ENCODE measurements at regions not wholly inside any gene's neighbourhood (a gene's known extent, or its start where the extent isn't known, plus 50 kb on each side); places are given as distances from the start of the nearest gene placed in this dataset.
"Not testable (repeated sequence)": the region's sequence is repeated elsewhere in the genome, so short reads cannot be mapped to it uniquely, and the experiment has no call there.

GRCh38 chr7:136452949-136453348, 415.5 kb upstream of the CHRM2 start:
- Histone ChIP-seq H3K27ac (no peak overlapping the region), H3K4me1 (no peaks in the 10 kb centered on the region), H3K27me3 (no peaks in the 10 kb centered on the region), H3K36me3 (no peaks in the 10 kb centered on the region), H3K9me3 (no peaks in the 10 kb centered on the region), H3K4me3 (no peak overlapping the region)
- TF ChIP-seq CTCF (IDR thresholded peaks at IDR 0.05): no peak
- intact Hi-C loops (cut with DNase I; ENCODE audit: low total_unique reads): no loop called here
- WGBS, 2 donors (ENCODE audit: low coverage in 1 of 2): 89 to 91% methylated on average over 3 of the region's 3 CpGs
- in situ Hi-C loops (cut with MboI; ENCODE audit: low pct_ligation_motif_present in 1 of 4, low pct_unique_long_range_greater_than_20kb in 1 of 4, low sequenced_read_pairs in 3 of 4): no loop called here
- no peak for DNase-seq

DNA sequence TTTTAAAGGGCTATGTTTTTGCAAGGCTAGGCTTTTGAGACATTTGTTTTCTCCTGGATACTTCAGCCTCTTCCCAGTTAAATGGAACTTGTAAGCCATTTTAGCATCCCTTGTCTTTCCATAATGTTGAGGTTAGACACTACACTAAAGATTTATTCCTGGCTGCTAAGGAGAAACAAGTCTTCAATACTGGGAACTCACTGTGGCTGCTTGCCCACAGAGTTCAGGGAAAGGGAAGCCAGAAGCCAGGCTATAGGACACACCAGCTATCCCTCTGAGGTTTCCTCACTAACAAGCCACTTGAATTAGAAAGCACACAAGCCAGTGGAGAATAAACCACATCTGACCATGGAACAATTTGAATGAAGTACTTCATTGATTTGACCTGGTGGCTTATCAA, 421.7 kb upstream of the CHRM2 start:
- H3K4me3 ChIP-seq: no peak overlapping the region
- no peaks in the 10 kb centered on the region for H3K9me3 ChIP-seq
- in situ Hi-C loops (cut with MboI; ENCODE audit: low pct_ligation_motif_present in 1 of 4, low pct_unique_long_range_greater_than_20kb in 1 of 4, low sequenced_read_pairs in 3 of 4): no loop called here
- H3K27ac ChIP-seq: no peak overlapping the region
- no peaks in the 10 kb centered on the region for H3K36me3 ChIP-seq
- H3K27me3 ChIP-seq: no peaks in the 10 kb centered on the region
- TF ChIP-seq POLR2AphosphoS5 (IDR thresholded peaks at IDR 0.05) (no peak), EP300 (IDR thresholded peaks at IDR 0.05; ENCODE audit: low read depth) (no peak), CTCF (IDR thresholded peaks at IDR 0.05) (no peak), POLR2A (IDR thresholded peaks at IDR 0.05) (no peak)
- no peak for DNase-seq
- no peaks in the 10 kb centered on the region for H3K4me1 ChIP-seq
- intact Hi-C loops (cut with DNase I; ENCODE audit: low total_unique reads): no loop called here

DNA sequence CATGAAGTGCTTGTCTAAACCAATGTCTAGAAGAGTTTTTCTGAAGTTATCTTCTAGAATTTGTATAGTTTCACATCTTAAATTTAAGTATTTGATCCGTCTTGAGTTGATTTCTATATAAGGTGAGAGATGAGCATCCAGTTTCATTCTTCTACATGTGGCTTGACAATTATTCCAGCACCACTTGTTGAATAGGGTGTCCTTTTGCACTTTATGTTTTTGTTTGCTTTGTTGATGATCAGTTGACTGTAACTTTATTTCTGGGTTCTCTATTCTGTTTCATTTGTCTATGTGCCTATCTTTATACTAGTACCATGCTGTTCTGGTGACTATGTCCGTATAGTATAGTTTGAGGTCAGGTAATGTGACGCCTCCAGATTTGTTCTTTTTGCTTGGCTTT, 426.6 kb upstream of the CHRM2 start:
- H3K9me3 ChIP-seq: no peaks in the 10 kb centered on the region
- TF ChIP-seq CTCF (IDR thresholded peaks at IDR 0.05) (no peak), POLR2A (IDR thresholded peaks at IDR 0.05) (no peak), EP300 (IDR thresholded peaks at IDR 0.05; ENCODE audit: low read depth) (no peak), POLR2AphosphoS5 (IDR thresholded peaks at IDR 0.05) (no peak)
- no peaks in the 10 kb centered on the region for H3K27me3 ChIP-seq
- no peaks in the 10 kb centered on the region for H3K36me3 ChIP-seq
- DNase-seq: no peak
- H3K4me1 ChIP-seq: no peaks in the 10 kb centered on the region
- WGBS, 2 donors (ENCODE audit: low coverage in 1 of 2): 44 to 84% methylated on average over 1 to 3 of the region's 3 CpGs
- in situ Hi-C loops (cut with MboI; ENCODE audit: low pct_ligation_motif_present in 1 of 4, low pct_unique_long_range_greater_than_20kb in 1 of 4, low sequenced_read_pairs in 3 of 4) (no loop called here), intact Hi-C loops (cut with DNase I; ENCODE audit: low total_unique reads) (no loop called here)
- no peak overlapping the region for H3K4me3 ChIP-seq
- no peak overlapping the region for H3K27ac ChIP-seq

- DNase-seq; H3K4me1 ChIP-seq; H3K27me3 ChIP-seq; H3K27ac ChIP-seq; H3K36me3 ChIP-seq; H3K9me3 ChIP-seq; in situ Hi-C loops (cut with MboI; ENCODE audit: low pct_ligation_motif_present in 1 of 4, low pct_unique_long_range_greater_than_20kb in 1 of 4, low sequenced_read_pairs in 3 of 4); H3K4me3 ChIP-seq; intact Hi-C loops (cut with DNase I; ENCODE audit: low total_unique reads): not testable (repeated sequence)
- WGBS, 2 donors (ENCODE audit: low coverage in 1 of 2): 86% methylated on average over 3 of the region's 3 CpGs; no CpG with 5 or more reads in 1 of the 2 donors
These were observed 436.7 kb upstream of the CHRM2 start for GRCh38 chr7:136431736-136432135.

GRCh38 chr7:136424058-136424457, 444.4 kb upstream of the CHRM2 start:
- intact Hi-C loops (cut with DNase I; ENCODE audit: low total_unique reads): no loop called here
- in situ Hi-C loops (cut with MboI; ENCODE audit: low pct_ligation_motif_present in 1 of 4, low pct_unique_long_range_greater_than_20kb in 1 of 4, low sequenced_read_pairs in 3 of 4): no loop called here

GRCh38 chr7:136419740-136420139, 442.6 kb upstream of the MTPN start:
- H3K4me1 ChIP-seq; H3K27ac ChIP-seq; H3K27me3 ChIP-seq; H3K4me3 ChIP-seq; H3K9me3 ChIP-seq; H3K36me3 ChIP-seq; intact Hi-C loops (cut with DNase I; ENCODE audit: low total_unique reads); DNase-seq; in situ Hi-C loops (cut with MboI; ENCODE audit: low pct_ligation_motif_present in 1 of 4, low pct_unique_long_range_greater_than_20kb in 1 of 4, low sequenced_read_pairs in 3 of 4): not testable (repeated sequence)
- WGBS, 2 donors (ENCODE audit: low coverage in 1 of 2): 81% methylated on average over 17 of the region's 21 CpGs; no CpG with 5 or more reads in 1 of the 2 donors

More at GRCh38 chr7:136424058-136424457, 444.4 kb upstream of the CHRM2 start:
- no peaks in the 10 kb centered on the region for H3K4me1 ChIP-seq
- no peak overlapping the region for H3K27ac ChIP-seq
- no peak overlapping the region for H3K4me3 ChIP-seq
- TF ChIP-seq POLR2AphosphoS5 (IDR thresholded peaks at IDR 0.05): no peak
- TF ChIP-seq EP300 (IDR thresholded peaks at IDR 0.05; ENCODE audit: low read depth): no peak
- no peak for TF ChIP-seq CTCF (IDR thresholded peaks at IDR 0.05)
- no peak for TF ChIP-seq POLR2A (IDR thresholded peaks at IDR 0.05)
- no peak for DNase-seq
- H3K27me3 ChIP-seq: no peaks in the 10 kb centered on the region
- no peaks in the 10 kb centered on the region for H3K9me3 ChIP-seq
- no peaks in the 10 kb centered on the region for H3K36me3 ChIP-seq

All from transverse colon (tissue), 4 donors.